GM18505 (cell line): ENCODE measurements at regions not wholly inside any gene's neighbourhood (a gene's known extent, or its start where the extent isn't known, plus 50 kb on each side); places are given as distances from the start of the nearest gene placed in this dataset.
A peak's percentile ranks its signal among the peaks of the same experiment; 100 is the strongest.

Experiments
- ATAC-seq: cut with Tn5 transposase; IDR thresholded peaks from one replicate; pipeline ENCODE4 v1.9.1; 2021; ENCODE audit not compliant: unreplicated experiment
- POLR2A ChIP-seq: IDR thresholded peaks from 4 replicates; pipeline ENCODE4 v1.6.1; 2011; ENCODE audit warnings: borderline replicate concordance; ENCODE audit not compliant: insufficient read depth, insufficient read length; ENCODE audit errors: extremely low read depth

GRCh38 chr1:58981392-58981791 lies 197.5 kb upstream of the JUN start:
- TF ChIP-seq POLR2A: no peak
- ATAC-seq: no peak

GRCh38 chr1:58982259-58982998 lies 198.6 kb upstream of the JUN start:
- ATAC-seq: no peak
- no peak for TF ChIP-seq POLR2A

- no peak for ATAC-seq
- no peak for TF ChIP-seq POLR2A
These were observed 199.3 kb upstream of the JUN start for GRCh38 chr1:58983162-58983561.

GRCh38 chr1:58983633-58984245 lies 199.9 kb upstream of the JUN start:
- no peak for ATAC-seq

GRCh38 chr1:58986996-58987767 lies 203.3 kb upstream of the JUN start:
- no peak for ATAC-seq
- TF ChIP-seq POLR2A: no peak

More at GRCh38 chr1:58983633-58984245, 199.9 kb upstream of the JUN start:
- no peak for TF ChIP-seq POLR2A

- TF ChIP-seq POLR2A: no peak
- no peak for ATAC-seq
These were observed 204.9 kb upstream of the JUN start for GRCh38 chr1:58988752-58989151.

GRCh38 chr1:58989845-58990244 lies 206.0 kb upstream of the JUN start:
- no peak for TF ChIP-seq POLR2A
- ATAC-seq: no peak

- ATAC-seq: no peak
- no peak for TF ChIP-seq POLR2A
These were observed 207.5 kb upstream of the JUN start for GRCh38 chr1:58991305-58991704.

GRCh38 chr1:58992643-58993042 lies 208.8 kb upstream of the JUN start:
- TF ChIP-seq POLR2A: no peak
- no peak for ATAC-seq

- TF ChIP-seq POLR2A: no peak
- ATAC-seq: no peak
These were observed 209.6 kb upstream of the JUN start for GRCh38 chr1:58993403-58993802.

- ATAC-seq: no peak
These were observed 210.8 kb upstream of the JUN start for GRCh38 chr1:58994664-58995063.

GRCh38 chr1:58996341-58997059 lies 212.7 kb upstream of the JUN start:
- no peak for TF ChIP-seq POLR2A
- ATAC-seq: peak; percentile 79

More at GRCh38 chr1:58994664-58995063, 210.8 kb upstream of the JUN start:
- no peak for TF ChIP-seq POLR2A

- peak; percentile 54 for ATAC-seq
- no peak for TF ChIP-seq POLR2A
These were observed 213.2 kb upstream of the JUN start for GRCh38 chr1:58997060-58997411.

GRCh38 chr1:58997637-58998036 lies 213.8 kb upstream of the JUN start:
- TF ChIP-seq POLR2A: no peak
- no peak for ATAC-seq

- ATAC-seq: no peak
- no peak for TF ChIP-seq POLR2A
These were observed 215.8 kb upstream of the JUN start for GRCh38 chr1:58999676-59000075.
